ENCODE measurements at regions not wholly inside any gene's neighbourhood (a gene's known extent, or its start where the extent isn't known, plus 50 kb on each side); places are given as distances from the start of the nearest gene placed in this dataset.

DNA sequence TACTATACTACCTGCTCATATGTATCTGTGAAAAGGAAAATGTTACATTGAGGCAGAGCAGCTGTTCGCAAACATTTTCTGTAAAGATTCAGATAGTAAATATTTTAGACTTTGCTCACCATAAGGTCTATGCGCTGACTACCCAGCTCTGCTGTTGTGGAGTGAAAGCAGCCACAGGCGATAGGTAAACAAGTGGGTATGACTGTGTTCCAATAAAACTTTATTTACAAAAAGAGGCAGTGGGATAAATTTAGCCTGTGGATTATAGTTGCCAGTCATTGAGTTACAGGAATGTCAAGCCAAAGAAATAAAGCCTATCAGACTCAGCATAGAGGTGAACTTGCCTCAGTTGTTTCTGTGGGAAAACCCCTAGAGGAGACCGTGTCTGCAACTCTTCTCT lies 487.7 kb upstream of the API5 start:
- TF ChIP-seq POLR2A (IDR thresholded peaks at IDR 0.05) (no peak), EP300 (IDR thresholded peaks at IDR 0.05; ENCODE audit: low read depth) (no peak), POLR2AphosphoS5 (IDR thresholded peaks at IDR 0.05) (no peak)
- TF ChIP-seq, protein P1, sequence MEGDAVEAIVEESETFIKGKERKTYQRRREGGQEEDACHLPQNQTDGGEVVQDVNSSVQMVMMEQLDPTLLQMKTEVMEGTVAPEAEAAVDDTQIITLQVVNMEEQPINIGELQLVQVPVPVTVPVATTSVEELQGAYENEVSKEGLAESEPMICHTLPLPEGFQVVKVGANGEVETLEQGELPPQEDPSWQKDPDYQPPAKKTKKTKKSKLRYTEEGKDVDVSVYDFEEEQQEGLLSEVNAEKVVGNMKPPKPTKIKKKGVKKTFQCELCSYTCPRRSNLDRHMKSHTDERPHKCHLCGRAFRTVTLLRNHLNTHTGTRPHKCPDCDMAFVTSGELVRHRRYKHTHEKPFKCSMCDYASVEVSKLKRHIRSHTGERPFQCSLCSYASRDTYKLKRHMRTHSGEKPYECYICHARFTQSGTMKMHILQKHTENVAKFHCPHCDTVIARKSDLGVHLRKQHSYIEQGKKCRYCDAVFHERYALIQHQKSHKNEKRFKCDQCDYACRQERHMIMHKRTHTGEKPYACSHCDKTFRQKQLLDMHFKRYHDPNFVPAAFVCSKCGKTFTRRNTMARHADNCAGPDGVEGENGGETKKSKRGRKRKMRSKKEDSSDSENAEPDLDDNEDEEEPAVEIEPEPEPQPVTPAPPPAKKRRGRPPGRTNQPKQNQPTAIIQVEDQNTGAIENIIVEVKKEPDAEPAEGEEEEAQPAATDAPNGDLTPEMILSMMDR (IDR thresholded peaks at IDR 0.05) = no peak
- no peaks in the 10 kb centered on the region for H3K9me3 ChIP-seq

DNA sequence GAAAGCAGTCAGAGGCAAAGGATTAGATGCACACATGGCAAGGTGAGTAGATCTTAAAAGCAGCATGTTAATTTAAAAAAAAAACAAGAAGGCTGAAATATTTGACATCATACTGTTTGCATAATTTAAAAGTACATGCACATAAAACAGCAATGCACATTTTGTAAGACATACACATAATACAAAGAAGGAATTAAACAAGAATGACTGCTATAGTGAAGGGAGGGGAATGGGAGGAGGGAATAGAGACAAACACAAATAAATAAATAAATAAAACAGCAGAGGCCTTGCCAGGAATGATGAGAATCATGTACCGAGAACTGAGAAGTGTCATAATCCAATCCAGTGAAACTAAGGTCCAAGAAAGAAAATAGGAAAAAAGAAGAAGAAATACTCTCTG lies 486.2 kb upstream of the API5 start:
- H3K27ac ChIP-seq = no peak overlapping the region
- H3K36me3 ChIP-seq = no peaks in the 10 kb centered on the region
- intact Hi-C loops (cut with DNase I; ENCODE audit: low total_unique reads) (no loop called here), in situ Hi-C loops (cut with MboI; ENCODE audit: low pct_ligation_motif_present in 1 of 4, low pct_unique_long_range_greater_than_20kb in 1 of 4, low sequenced_read_pairs in 3 of 4) (no loop called here)
- no peaks in the 10 kb centered on the region for H3K4me1 ChIP-seq
- H3K4me3 ChIP-seq = no peak overlapping the region
- H3K27me3 ChIP-seq = no peaks in the 10 kb centered on the region
- 88% methylated on average over 1 of the region's 1 CpG for WGBS, 2 donors (ENCODE audit: low coverage in 1 of 2)
- no peak for TF ChIP-seq POLR2AphosphoS5 (IDR thresholded peaks at IDR 0.05)
- TF ChIP-seq POLR2A (IDR thresholded peaks at IDR 0.05) = no peak
- no peak for TF ChIP-seq EP300 (IDR thresholded peaks at IDR 0.05; ENCODE audit: low read depth)
- TF ChIP-seq, protein P1 (IDR thresholded peaks at IDR 0.05) = no peak
- H3K9me3 ChIP-seq = no peaks in the 10 kb centered on the region
- no peak for DNase-seq

More for the DNA sequence above, 487.7 kb upstream of the API5 start:
- DNase-seq = no peak
- Histone ChIP-seq H3K4me1 (no peaks in the 10 kb centered on the region), H3K27me3 (no peaks in the 10 kb centered on the region), H3K36me3 (no peaks in the 10 kb centered on the region), H3K4me3 (no peak overlapping the region), H3K27ac (no peak overlapping the region)
- intact Hi-C loops (cut with DNase I; ENCODE audit: low total_unique reads) = no loop called here
- in situ Hi-C loops (cut with MboI; ENCODE audit: low pct_ligation_motif_present in 1 of 4, low pct_unique_long_range_greater_than_20kb in 1 of 4, low sequenced_read_pairs in 3 of 4) = no loop called here
- WGBS, 2 donors (ENCODE audit: low coverage in 1 of 2) = 74 to 78% methylated on average over 3 to 4 of the region's 4 CpGs

DNA sequence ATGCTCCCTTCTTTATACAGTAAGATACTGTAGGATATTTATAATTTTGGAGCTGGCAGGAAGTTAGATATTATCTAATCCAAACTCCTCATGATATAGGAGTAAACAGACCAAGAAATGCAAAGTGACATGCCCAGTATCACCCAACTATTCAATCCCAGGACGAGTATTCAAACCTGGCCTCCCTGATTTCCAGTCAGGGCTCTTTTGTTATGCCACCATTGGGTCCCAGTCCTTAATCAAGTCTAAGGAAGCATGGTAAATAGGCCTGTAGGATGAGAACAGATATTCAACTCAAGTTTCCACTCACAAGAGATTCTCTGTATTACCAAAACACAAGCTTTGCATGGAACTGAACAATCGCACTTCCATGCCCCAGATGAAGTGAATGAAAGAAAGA lies 484.0 kb upstream of the API5 start:
- Histone ChIP-seq H3K27me3 (no peaks in the 10 kb centered on the region), H3K4me3 (no peak overlapping the region), H3K36me3 (no peaks in the 10 kb centered on the region), H3K9me3 (no peaks in the 10 kb centered on the region), H3K4me1 (no peaks in the 10 kb centered on the region), H3K27ac (no peak overlapping the region)
- no peak for DNase-seq
- no peak for TF ChIP-seq POLR2A (IDR thresholded peaks at IDR 0.05)
- TF ChIP-seq, protein P1 (IDR thresholded peaks at IDR 0.05) = no peak
- no peak for TF ChIP-seq EP300 (IDR thresholded peaks at IDR 0.05; ENCODE audit: low read depth)
- TF ChIP-seq POLR2AphosphoS5 (IDR thresholded peaks at IDR 0.05) = no peak
- in situ Hi-C loops (cut with MboI; ENCODE audit: low pct_ligation_motif_present in 1 of 4, low pct_unique_long_range_greater_than_20kb in 1 of 4, low sequenced_read_pairs in 3 of 4) (no loop called here), intact Hi-C loops (cut with DNase I; ENCODE audit: low total_unique reads) (no loop called here)
- WGBS, 2 donors (ENCODE audit: low coverage in 1 of 2) = 61 to 77% methylated on average over 1 to 2 of the region's 2 CpGs

DNA sequence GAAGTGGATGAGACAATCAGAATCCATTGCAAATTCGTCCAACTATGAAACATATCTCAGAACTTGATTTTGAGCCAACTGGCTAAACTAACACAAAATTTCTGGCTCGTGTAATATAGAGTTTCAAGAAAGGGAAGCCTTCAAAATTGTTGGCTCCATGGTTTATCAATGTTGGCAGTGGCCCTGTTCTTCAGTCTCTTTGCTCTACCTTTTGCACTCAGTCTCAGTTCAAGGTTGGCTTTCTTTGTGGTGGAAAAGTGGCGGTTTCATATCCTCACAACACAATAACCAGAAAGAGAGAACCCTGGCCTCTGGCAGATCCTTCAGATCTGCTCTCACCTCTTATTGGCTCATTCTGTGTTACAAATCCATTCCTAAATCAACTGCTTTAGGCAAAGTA lies 473.8 kb upstream of the API5 start:
- H3K27ac ChIP-seq = no peak overlapping the region
- intact Hi-C loops (cut with DNase I; ENCODE audit: low total_unique reads) = no loop called here
- no peak for TF ChIP-seq POLR2AphosphoS5 (IDR thresholded peaks at IDR 0.05)
- TF ChIP-seq, protein P1 (IDR thresholded peaks at IDR 0.05) = no peak
- no peak for TF ChIP-seq EP300 (IDR thresholded peaks at IDR 0.05; ENCODE audit: low read depth)
- no peak for TF ChIP-seq POLR2A (IDR thresholded peaks at IDR 0.05)
- no peaks in the 10 kb centered on the region for H3K36me3 ChIP-seq
- H3K27me3 ChIP-seq = no peaks in the 10 kb centered on the region
- WGBS, 2 donors (ENCODE audit: low coverage in 1 of 2) = 56 to 57% methylated on average over 3 of the region's 3 CpGs
- no peaks in the 10 kb centered on the region for H3K9me3 ChIP-seq
- DNase-seq = no peak
- in situ Hi-C loops (cut with MboI; ENCODE audit: low pct_ligation_motif_present in 1 of 4, low pct_unique_long_range_greater_than_20kb in 1 of 4, low sequenced_read_pairs in 3 of 4) = no loop called here
- no peak overlapping the region for H3K4me3 ChIP-seq
- H3K4me1 ChIP-seq = no peaks in the 10 kb centered on the region

All from transverse colon (tissue), 4 donors.